ENCODE measurements at regions not wholly inside any gene's neighbourhood (a gene's known extent, or its start where the extent isn't known, plus 50 kb on each side); places are given as distances from the start of the nearest gene placed in this dataset.

- no peak for TF ChIP-seq CTCF (IDR thresholded peaks at IDR 0.05; ENCODE audit: low read depth, low read length)
- H3K4me3 ChIP-seq (ENCODE audit: low read depth, low read length): no peak overlapping the region
Measured at GRCh38 chr2:134074619-134075018, 179.3 kb upstream of the MGAT5 start.

GRCh38 chr2:134075204-134075603 lies 178.7 kb upstream of the MGAT5 start:
- no peak overlapping the region for H3K4me3 ChIP-seq (ENCODE audit: low read depth, low read length)
- no peak for TF ChIP-seq CTCF (IDR thresholded peaks at IDR 0.05; ENCODE audit: low read depth, low read length)

DNA sequence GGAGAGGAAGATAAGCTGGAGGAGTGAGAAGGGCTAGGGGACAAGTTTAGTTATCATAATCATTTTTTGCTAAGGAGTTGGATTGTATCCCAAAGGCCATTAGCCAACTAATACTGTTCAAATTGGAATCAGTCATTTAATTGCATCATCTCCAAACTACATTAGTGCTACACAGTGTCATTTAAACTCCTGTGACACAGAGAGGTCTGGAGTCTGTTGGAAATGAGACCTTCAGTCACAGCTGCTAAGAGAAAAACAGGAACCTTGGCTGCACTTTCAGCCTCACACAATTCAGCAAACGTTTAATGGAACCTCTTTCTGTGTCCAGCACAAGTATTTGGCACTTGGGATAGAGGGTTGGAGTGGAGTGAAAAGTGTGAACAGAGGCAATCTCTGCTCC lies 175.5 kb upstream of the MGAT5 start:
- no peak for TF ChIP-seq CTCF (IDR thresholded peaks at IDR 0.05; ENCODE audit: low read depth, low read length)
- H3K4me3 ChIP-seq (ENCODE audit: low read depth, low read length): no peak overlapping the region

DNA sequence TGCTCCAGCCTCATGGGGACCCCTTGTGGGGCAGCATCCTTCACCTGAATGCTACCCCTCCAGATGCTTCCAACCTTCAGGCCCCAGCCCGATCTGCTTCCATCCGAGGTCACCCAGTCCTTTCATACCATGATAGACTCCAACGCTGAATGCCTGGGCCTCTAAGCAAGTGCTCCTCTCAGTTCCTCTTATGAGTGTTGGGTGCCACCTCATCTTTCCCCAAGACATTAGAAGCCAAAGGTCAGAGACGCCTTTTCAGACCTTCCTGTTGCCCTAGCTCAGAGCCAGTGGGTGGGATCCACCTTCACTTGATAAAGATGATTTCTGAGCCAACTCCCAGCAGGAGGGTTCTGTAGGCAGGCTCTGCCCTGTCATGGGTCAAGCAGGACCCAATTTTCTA lies 174.5 kb upstream of the MGAT5 start:
- H3K4me3 ChIP-seq (ENCODE audit: low read depth, low read length): no peak overlapping the region
- TF ChIP-seq CTCF (IDR thresholded peaks at IDR 0.05; ENCODE audit: low read depth, low read length): no peak

GRCh38 chr2:134080386-134081089 lies 173.3 kb upstream of the MGAT5 start:
- H3K4me3 ChIP-seq (ENCODE audit: low read depth, low read length): no peak overlapping the region
- no peak for TF ChIP-seq CTCF (IDR thresholded peaks at IDR 0.05; ENCODE audit: low read depth, low read length)

DNA sequence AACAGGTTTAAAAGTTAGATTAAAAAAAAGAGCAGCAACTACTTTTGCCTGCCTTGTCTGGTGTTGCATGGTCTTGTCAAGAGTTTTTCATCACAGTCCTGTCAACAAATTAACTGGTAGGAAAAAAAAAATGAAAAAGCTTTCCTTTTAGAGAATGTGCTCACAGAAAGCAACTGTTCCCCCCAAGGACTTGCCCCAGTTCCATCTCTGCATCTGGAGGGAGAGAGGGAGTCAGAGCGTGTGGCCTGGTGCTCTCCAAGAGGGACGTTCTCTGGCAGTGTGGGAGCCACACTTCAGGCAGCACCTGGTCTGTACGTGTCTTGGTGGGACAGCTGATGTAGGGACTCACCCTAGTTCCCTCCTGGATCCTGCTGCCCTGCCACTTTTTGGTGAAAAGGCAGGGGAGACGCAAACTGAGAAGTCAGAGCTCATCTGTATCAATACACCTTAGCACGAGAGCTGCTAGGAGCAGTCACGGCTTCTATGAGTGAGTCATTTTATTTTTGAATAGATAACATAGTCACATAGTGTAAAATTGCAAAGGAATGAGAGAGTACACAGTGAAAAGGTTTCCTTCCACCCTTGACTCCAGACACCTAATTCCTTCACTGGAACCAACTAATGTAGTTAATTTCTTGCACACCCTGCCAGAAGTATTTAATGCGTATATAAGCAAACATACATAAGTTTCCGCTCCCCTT lies 172.5 kb upstream of the MGAT5 start:
- no peak overlapping the region for H3K4me3 ChIP-seq (ENCODE audit: low read depth, low read length)
- TF ChIP-seq CTCF (IDR thresholded peaks at IDR 0.05; ENCODE audit: low read depth, low read length): no peak

DNA sequence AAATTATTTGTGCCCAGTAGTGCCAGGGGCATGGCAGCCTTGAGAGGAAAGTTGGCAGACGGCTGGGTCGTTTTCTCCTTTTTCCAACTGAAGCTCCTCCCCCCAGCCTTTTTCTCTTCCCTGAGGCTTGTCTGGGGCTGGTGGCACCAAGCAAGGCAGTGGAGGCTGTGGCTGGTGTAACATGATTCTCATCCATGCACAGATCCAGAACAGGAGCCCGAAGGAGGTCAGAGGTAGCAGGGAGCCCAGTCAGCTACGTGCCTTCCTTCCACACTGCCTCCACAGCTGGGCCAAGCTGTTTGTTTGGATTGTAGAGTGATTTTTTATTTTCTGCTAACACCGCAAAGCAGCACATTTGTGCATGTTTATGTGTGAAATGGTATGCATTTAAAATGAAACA lies 170.3 kb upstream of the MGAT5 start:
- no peak overlapping the region for H3K4me3 ChIP-seq (ENCODE audit: low read depth, low read length)
- no peak for TF ChIP-seq CTCF (IDR thresholded peaks at IDR 0.05; ENCODE audit: low read depth, low read length)
